ENCODE measurements at regions not wholly inside any gene's neighbourhood (a gene's known extent, or its start where the extent isn't known, plus 50 kb on each side); places are given as distances from the start of the nearest gene placed in this dataset.

DNA sequence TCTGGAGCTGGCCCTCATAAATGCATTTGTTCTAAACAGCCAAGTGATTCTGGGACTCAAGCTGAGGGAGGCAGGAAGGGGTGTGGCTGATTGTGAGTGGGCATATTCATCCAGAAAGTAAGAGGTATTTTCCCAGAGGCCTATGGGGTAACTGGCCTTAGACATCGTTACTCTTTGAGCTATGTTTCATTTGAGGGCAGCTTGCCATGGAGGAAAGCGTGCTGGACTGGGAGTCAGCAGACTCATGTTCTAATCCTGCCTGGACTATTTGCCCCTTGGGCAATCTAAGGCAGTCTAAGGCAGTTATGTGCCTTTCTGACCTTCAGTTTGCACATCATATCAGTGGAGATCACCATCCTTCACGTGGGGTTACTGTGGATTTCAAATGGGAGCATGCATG, 93.5 kb upstream of the SLC14A2 start:
- DNase-seq (ENCODE audit: low spot score), result peak; percentile 82
- TF ChIP-seq, protein P1, sequence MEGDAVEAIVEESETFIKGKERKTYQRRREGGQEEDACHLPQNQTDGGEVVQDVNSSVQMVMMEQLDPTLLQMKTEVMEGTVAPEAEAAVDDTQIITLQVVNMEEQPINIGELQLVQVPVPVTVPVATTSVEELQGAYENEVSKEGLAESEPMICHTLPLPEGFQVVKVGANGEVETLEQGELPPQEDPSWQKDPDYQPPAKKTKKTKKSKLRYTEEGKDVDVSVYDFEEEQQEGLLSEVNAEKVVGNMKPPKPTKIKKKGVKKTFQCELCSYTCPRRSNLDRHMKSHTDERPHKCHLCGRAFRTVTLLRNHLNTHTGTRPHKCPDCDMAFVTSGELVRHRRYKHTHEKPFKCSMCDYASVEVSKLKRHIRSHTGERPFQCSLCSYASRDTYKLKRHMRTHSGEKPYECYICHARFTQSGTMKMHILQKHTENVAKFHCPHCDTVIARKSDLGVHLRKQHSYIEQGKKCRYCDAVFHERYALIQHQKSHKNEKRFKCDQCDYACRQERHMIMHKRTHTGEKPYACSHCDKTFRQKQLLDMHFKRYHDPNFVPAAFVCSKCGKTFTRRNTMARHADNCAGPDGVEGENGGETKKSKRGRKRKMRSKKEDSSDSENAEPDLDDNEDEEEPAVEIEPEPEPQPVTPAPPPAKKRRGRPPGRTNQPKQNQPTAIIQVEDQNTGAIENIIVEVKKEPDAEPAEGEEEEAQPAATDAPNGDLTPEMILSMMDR (IDR thresholded peaks at IDR 0.05), result no peak
- peak overlapping the region; percentile 6 for H3K4me3 ChIP-seq
- peak overlapping the region; percentile 73 to 86 for H3K27ac ChIP-seq

DNA sequence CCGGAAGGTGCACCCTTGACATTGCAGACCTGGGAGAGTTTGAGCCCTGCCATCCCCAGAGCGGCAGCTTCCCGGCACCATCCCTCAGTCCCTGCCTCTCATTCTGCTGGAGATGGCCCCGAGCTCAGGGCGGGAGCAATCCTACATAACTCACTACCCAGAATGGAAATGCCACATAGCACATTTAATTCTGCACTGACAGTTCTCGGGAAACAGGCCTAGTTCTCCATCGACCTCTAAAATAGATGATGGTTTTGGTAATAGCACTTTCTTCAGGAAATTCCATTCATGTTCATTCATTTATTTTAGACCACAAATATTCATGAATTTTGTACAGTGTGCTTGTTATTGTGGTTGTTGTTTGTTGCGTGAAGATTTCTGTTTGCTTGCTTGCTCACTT, 92.9 kb upstream of the SLC14A2 start:
- peak overlapping the region; percentile 73 to 86 for H3K27ac ChIP-seq
- TF ChIP-seq, protein P1 (IDR thresholded peaks at IDR 0.05), result no peak
- H3K4me3 ChIP-seq, result peak overlapping the region; percentile 6
- DNase-seq (ENCODE audit: low spot score), result no peak

GRCh38 chr18:45525301-45525700, 90.0 kb upstream of the SLC14A2 start:
- no peak for DNase-seq (ENCODE audit: low spot score)
- TF ChIP-seq, protein P1 (IDR thresholded peaks at IDR 0.05), result no peak
- Histone ChIP-seq H3K4me3 (no peak overlapping the region), H3K27ac (peak overlapping the region in 1 of 2 donors; percentile 72)

- no peak for DNase-seq (ENCODE audit: low spot score)
- Histone ChIP-seq H3K27ac (peak overlapping the region; percentile 2 to 72), H3K4me3 (no peak overlapping the region)
- TF ChIP-seq, protein P1 (IDR thresholded peaks at IDR 0.05), result no peak
Measured at GRCh38 chr18:45526114-45526841, 89.0 kb upstream of the SLC14A2 start.

GRCh38 chr18:45527891-45528290, 87.4 kb upstream of the SLC14A2 start:
- Histone ChIP-seq H3K4me3 (no peak overlapping the region), H3K27ac (no peak overlapping the region)
- TF ChIP-seq, protein P1 (IDR thresholded peaks at IDR 0.05), result no peak
- DNase-seq (ENCODE audit: low spot score), result no peak

DNA sequence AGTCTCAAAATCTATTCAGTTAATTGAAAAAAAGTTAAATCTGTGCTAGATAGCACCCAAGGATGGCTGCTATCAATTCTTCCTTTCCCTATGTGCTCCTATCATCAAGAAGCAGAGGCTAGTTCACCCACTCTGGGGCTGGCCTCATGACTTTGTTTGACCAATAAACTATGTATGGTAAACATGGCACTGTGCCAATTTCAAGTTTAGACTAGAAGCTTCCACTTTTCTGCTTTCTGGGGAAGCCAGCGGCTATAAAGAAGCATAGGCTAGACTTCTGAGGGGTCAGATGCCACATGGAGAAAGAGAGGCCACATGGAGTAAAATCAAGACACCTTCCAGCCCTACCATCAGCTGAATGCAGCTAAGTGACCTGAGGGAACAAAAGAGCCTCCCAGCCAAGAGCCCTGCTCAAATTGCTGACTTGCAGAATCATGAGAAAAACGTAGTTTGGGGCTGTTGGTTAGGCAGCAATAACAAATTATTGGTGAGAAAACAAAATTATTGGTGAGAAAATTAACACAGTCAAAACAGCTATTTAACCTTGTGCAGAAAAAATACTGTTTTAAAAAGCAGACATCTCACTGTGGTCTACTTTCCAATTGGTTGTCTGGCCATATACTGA, 86.5 kb upstream of the SLC14A2 start:
- Histone ChIP-seq H3K4me3 (no peak overlapping the region), H3K27ac (no peak overlapping the region)
- TF ChIP-seq, protein P1 (IDR thresholded peaks at IDR 0.05), result no peak
- no peak for DNase-seq (ENCODE audit: low spot score)

DNA sequence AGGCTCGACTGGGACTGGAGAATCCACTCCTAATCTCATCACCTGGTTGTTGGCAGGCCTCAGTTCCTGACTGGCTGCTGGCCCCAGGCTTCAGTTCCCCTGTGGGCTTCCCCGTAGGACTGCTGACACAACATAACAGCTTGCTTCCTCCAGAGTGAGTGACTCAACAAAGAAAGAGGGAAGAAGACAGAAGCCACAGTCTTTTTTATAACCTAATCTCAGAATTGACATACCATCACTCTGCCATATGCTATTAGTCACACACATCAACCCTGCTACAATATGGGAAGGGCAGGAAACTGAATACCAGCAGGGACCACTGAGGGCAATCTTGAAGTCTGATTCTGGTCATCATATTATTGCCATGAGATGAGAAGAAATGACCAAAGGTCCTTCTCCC, 76.8 kb upstream of the SLC14A2 start:
- no peak for DNase-seq (ENCODE audit: low spot score)
- H3K4me3 ChIP-seq, result no peak overlapping the region
- TF ChIP-seq, protein P1 (IDR thresholded peaks at IDR 0.05), result no peak
- H3K27ac ChIP-seq, result no peak overlapping the region
